ENCODE measurements at regions not wholly inside any gene's neighbourhood (a gene's known extent, or its start where the extent isn't known, plus 50 kb on each side); places are given as distances from the start of the nearest gene placed in this dataset.

- TF ChIP-seq POLR2AphosphoS5 (IDR thresholded peaks at IDR 0.05) = no peak
- TF ChIP-seq POLR2A (IDR thresholded peaks at IDR 0.05) = no peak
Measured at GRCh38 chr14:97369901-97370300, 572.7 kb downstream of the VRK1 start.

Data from suprapubic skin (tissue), 4 donors.